NT2/D1 (cell line): ENCODE measurements at regions not wholly inside any gene's neighbourhood (a gene's known extent, or its start where the extent isn't known, plus 50 kb on each side); places are given as distances from the start of the nearest gene placed in this dataset.

Experiments
- SUZ12 ChIP-seq: IDR thresholded peaks from 2 replicates; pipeline ENCODE4 v1.6.1; 2011; ENCODE audit not compliant: insufficient read length, insufficient read depth; ENCODE audit errors: extremely low read depth
- YY1 ChIP-seq: IDR thresholded peaks from 2 replicates; pipeline ENCODE4 v1.6.1; 2011; ENCODE audit not compliant: insufficient read length, insufficient read depth
- ZNF274 ChIP-seq: IDR thresholded peaks from 2 replicates; pipeline ENCODE4 v1.6.1; 2011; ENCODE audit warnings: mild to moderate bottlenecking, low read depth, low read length

- TF ChIP-seq ZNF274: no peak
- no peak for TF ChIP-seq SUZ12
- TF ChIP-seq YY1: no peak
These were observed 126.7 kb upstream of the ATP2B2 start for GRCh38 chr3:10632125-10632524.
